Breast epithelium (tissue), 3 donors: ENCODE measurements at regions not wholly inside any gene's neighbourhood (a gene's known extent, or its start where the extent isn't known, plus 50 kb on each side); places are given as distances from the start of the nearest gene placed in this dataset.

Source experiments
- POLR2A ChIP-seq: fragments of 450-650 bp; IDR thresholded peaks from one replicate; pipeline ENCODE4 v1.6.1; 2016; ENCODE audit warnings: antibody characterized with exemption, mild to moderate bottlenecking, moderate library complexity
- TF ChIP-seq, protein P1 (sequence below), 3 donors: fragments of 450-650 bp; IDR thresholded peaks; one replicate each; pipeline ENCODE4 v1.5.1; 2016 to 2017; ENCODE audit warnings: antibody characterized with exemption in 3 of 3, mild to moderate bottlenecking in 3 of 3, moderate library complexity in 3 of 3

DNA sequence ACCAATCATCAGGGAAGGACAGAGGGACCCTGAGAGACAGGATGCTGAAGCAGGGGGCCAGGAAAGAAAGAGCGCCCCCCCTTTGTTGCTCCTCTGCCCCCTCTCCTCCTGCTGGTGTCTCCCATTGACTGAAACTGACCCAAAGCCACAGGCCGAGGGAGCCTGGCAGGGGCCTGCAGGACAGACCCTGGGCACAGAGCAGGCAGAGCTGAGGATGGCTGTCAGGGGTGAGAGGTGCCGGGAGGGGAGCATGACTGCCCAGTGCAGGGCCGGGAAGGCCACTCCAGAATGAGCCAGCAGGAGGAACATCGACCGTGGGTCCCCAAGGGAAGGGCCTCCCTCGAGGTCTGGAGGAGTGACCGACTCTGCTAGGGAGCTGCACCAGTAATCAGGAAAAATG, 427.8 kb downstream of the PREX1 start:
- TF ChIP-seq, protein P1, sequence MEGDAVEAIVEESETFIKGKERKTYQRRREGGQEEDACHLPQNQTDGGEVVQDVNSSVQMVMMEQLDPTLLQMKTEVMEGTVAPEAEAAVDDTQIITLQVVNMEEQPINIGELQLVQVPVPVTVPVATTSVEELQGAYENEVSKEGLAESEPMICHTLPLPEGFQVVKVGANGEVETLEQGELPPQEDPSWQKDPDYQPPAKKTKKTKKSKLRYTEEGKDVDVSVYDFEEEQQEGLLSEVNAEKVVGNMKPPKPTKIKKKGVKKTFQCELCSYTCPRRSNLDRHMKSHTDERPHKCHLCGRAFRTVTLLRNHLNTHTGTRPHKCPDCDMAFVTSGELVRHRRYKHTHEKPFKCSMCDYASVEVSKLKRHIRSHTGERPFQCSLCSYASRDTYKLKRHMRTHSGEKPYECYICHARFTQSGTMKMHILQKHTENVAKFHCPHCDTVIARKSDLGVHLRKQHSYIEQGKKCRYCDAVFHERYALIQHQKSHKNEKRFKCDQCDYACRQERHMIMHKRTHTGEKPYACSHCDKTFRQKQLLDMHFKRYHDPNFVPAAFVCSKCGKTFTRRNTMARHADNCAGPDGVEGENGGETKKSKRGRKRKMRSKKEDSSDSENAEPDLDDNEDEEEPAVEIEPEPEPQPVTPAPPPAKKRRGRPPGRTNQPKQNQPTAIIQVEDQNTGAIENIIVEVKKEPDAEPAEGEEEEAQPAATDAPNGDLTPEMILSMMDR (IDR thresholded peaks at IDR 0.05), result no peak
- TF ChIP-seq POLR2A, result no peak
